SU-DHL-6 (cell line): ENCODE measurements at regions not wholly inside any gene's neighbourhood (a gene's known extent, or its start where the extent isn't known, plus 50 kb on each side); places are given as distances from the start of the nearest gene placed in this dataset.

ENCODE experiments used
- H2AFZ ChIP-seq: fragments of 200-600 bp; sonication (generic); 2 replicates; pipeline ENCODE4 v1.6.1; 2014; ENCODE audit warnings: low read depth, mild to moderate bottlenecking, moderate library complexity, mixed read lengths, antibody characterized with exemption, low read length; ENCODE audit not compliant: severe bottlenecking
- H3F3A ChIP-seq: fragments of 200-600 bp; shearing (Covaris generic); 2 replicates; pipeline ENCODE4 v1.6.0; 2016; ENCODE audit warnings: antibody characterized with exemption, mild to moderate bottlenecking; ENCODE audit not compliant: insufficient read depth
- H3K27ac ChIP-seq: fragments of 200-600 bp; sonication (generic); 2 replicates; pipeline ENCODE4 v1.5.1; 2016; ENCODE audit warnings: low read depth, mild to moderate bottlenecking, low read length, moderate library complexity, mixed read lengths
- H3K27me3 ChIP-seq: fragments of 200-600 bp; sonication (generic), shearing (Covaris generic); 2 replicates; pipeline ENCODE4 v1.6.0; 2014; ENCODE audit warnings: mild to moderate bottlenecking, low read length
- H3K36me3 ChIP-seq: fragments of 200-600 bp; sonication (generic); 2 replicates; pipeline ENCODE4 v1.6.1; 2014; ENCODE audit warnings: mild to moderate bottlenecking, low read length, mixed read lengths
- H3K4me2 ChIP-seq: fragments of 300-600, 200-600 bp; shearing (Covaris generic), sonication (generic); 2 replicates; pipeline ENCODE4 v1.6.0; 2014; ENCODE audit warnings: low read length, low read depth, mild to moderate bottlenecking; ENCODE audit not compliant: poor library complexity, severe bottlenecking
- H3K4me3 ChIP-seq: fragments of 200-600 bp; sonication (generic); 2 replicates; pipeline ENCODE4 v1.5.1; 2014; ENCODE audit warnings: antibody characterized with exemption, low read length, mild to moderate bottlenecking, mixed read lengths; ENCODE audit not compliant: insufficient read depth, poor library complexity, severe bottlenecking
- H3K79me2 ChIP-seq: fragments of 200-600 bp; sonication (generic); 2 replicates; pipeline ENCODE4 v1.6.1; 2014; ENCODE audit warnings: mild to moderate bottlenecking, low read length, moderate library complexity; ENCODE audit not compliant: insufficient read depth
- H3K9ac ChIP-seq: fragments of 200-600 bp; sonication (generic); 2 replicates; pipeline ENCODE4 v1.7.0; 2014; ENCODE audit warnings: mild to moderate bottlenecking, low read length
- H3K9me2 ChIP-seq: fragments of 200-600 bp; sonication (generic); replicated peaks from 2 replicates; pipeline ENCODE4 v1.6.1; 2014; ENCODE audit warnings: low read length; ENCODE audit not compliant: insufficient read depth
- H3K9me3 ChIP-seq: fragments of 200-600 bp; sonication (generic); 2 replicates; pipeline ENCODE4 v1.6.1; 2014; ENCODE audit warnings: low read length, mixed read lengths; ENCODE audit not compliant: insufficient read depth
- H4K20me1 ChIP-seq: fragments of 200-600 bp; sonication (generic); 2 replicates; pipeline ENCODE4 v1.6.1; 2014; ENCODE audit warnings: low read depth, mild to moderate bottlenecking, antibody characterized with exemption, low read length, moderate library complexity, mixed read lengths
- CTCF ChIP-seq: fragments of 200-600 bp; sonication (generic); IDR thresholded peaks from one replicate; pipeline ENCODE4 v1.5.1; 2017; ENCODE audit warnings: antibody characterized with exemption, mild to moderate bottlenecking, low read length, moderate library complexity; ENCODE audit not compliant: insufficient read depth, poor library complexity, severe bottlenecking
- EZH2phosphoT487 ChIP-seq: fragments of 200-600 bp; sonication (generic), shearing (Covaris generic); conservative IDR thresholded peaks from 2 replicates; pipeline ENCODE4 v1.6.1; 2018; ENCODE audit warnings: mild to moderate bottlenecking, antibody characterized with exemption, low read length, moderate library complexity, mixed read lengths

GRCh38 chr13:86474971-86475370 is 675.8 kb upstream of the SLITRK6 start:
- no peak overlapping the region for H3K27ac ChIP-seq
- no peak overlapping the region for H3K4me2 ChIP-seq
- no peaks in the 10 kb centered on the region for H4K20me1 ChIP-seq
- no peak overlapping the region for H3K4me3 ChIP-seq
- no peak for TF ChIP-seq EZH2phosphoT487
- no peak for TF ChIP-seq CTCF
- no peaks in the 10 kb centered on the region for H3F3A ChIP-seq
- no peaks in the 10 kb centered on the region for H3K9me2 ChIP-seq
- H2AFZ ChIP-seq: no peak overlapping the region
- no peaks in the 10 kb centered on the region for H3K79me2 ChIP-seq
- H3K9me3 ChIP-seq: no peaks in the 10 kb centered on the region
- H3K27me3 ChIP-seq: no peaks in the 10 kb centered on the region
- H3K9ac ChIP-seq: no peak overlapping the region
- no peaks in the 10 kb centered on the region for H3K36me3 ChIP-seq

- Histone ChIP-seq H3K9me2 (no peaks in the 10 kb centered on the region), H3K4me3 (no peak overlapping the region), H3K9ac (no peak overlapping the region), H3K79me2 (no peaks in the 10 kb centered on the region), H3K4me2 (no peak overlapping the region), H3K27ac (no peak overlapping the region), H3K27me3 (no peaks in the 10 kb centered on the region), H3K9me3 (no peaks in the 10 kb centered on the region), H4K20me1 (no peaks in the 10 kb centered on the region), H2AFZ (no peak overlapping the region), H3K36me3 (no peaks in the 10 kb centered on the region), H3F3A (no peaks in the 10 kb centered on the region)
- no peak for TF ChIP-seq EZH2phosphoT487
- no peak for TF ChIP-seq CTCF
Observed at GRCh38 chr13:86476656-86477055, 677.4 kb upstream of the SLITRK6 start.

- H3K4me2 ChIP-seq: no peak overlapping the region
- no peaks in the 10 kb centered on the region for H4K20me1 ChIP-seq
- H3K9me3 ChIP-seq: no peaks in the 10 kb centered on the region
- no peaks in the 10 kb centered on the region for H3K9me2 ChIP-seq
- no peak overlapping the region for H3K9ac ChIP-seq
- no peaks in the 10 kb centered on the region for H3K36me3 ChIP-seq
- no peaks in the 10 kb centered on the region for H3K79me2 ChIP-seq
- no peak overlapping the region for H3K27ac ChIP-seq
- no peaks in the 10 kb centered on the region for H3K27me3 ChIP-seq
- TF ChIP-seq CTCF: no peak
- no peak for TF ChIP-seq EZH2phosphoT487
- H3F3A ChIP-seq: no peaks in the 10 kb centered on the region
- H2AFZ ChIP-seq: no peak overlapping the region
- H3K4me3 ChIP-seq: no peak overlapping the region
Observed at GRCh38 chr13:86486582-86486981, 687.4 kb upstream of the SLITRK6 start.
